HepG2 (cell line): ENCODE measurements at regions not wholly inside any gene's neighbourhood (a gene's known extent, or its start where the extent isn't known, plus 50 kb on each side); places are given as distances from the start of the nearest gene placed in this dataset.

Experiments
- GFI1 ChIP-seq: sonication (generic); formaldehyde crosslinking; IDR thresholded peaks from 2 replicates; pipeline ENCODE4 v1.5.0; 2020; ENCODE audit warnings: missing genetic modification reagents, mild to moderate bottlenecking, borderline replicate concordance
- NR2F6 ChIP-seq, 2 experiments: IDR thresholded peaks; 2 replicates each; pipeline ENCODE4 v1.6.1; 2016; ENCODE audit warnings: antibody characterized with exemption in 1 of 2, mild to moderate bottlenecking in 1 of 2
- PBX2 ChIP-seq: IDR thresholded peaks from 2 replicates; pipeline ENCODE4 v1.6.1; 2016; ENCODE audit warnings: control low read depth
- PHF8 ChIP-seq: sonication (generic); formaldehyde crosslinking; IDR thresholded peaks from 2 replicates; pipeline ENCODE4 v1.5.0; 2020; ENCODE audit warnings: missing genetic modification reagents
- TAF15 ChIP-seq: fragments of 200-400 bp; formaldehyde crosslinking; IDR thresholded peaks from one replicate; pipeline ENCODE4 v1.6.1; 2018; ENCODE audit warnings: mild to moderate bottlenecking, low read depth, low read length; ENCODE audit not compliant: poor library complexity, severe bottlenecking
- THRA ChIP-seq: sonication (generic); formaldehyde crosslinking; IDR thresholded peaks from 2 replicates; pipeline ENCODE4 v1.4.0; 2020; ENCODE audit warnings: missing genetic modification reagents, borderline replicate concordance
- ZFP36 ChIP-seq: fragments of 150-350 bp; IDR thresholded peaks from 2 replicates; pipeline ENCODE4 v1.6.1; 2018; ENCODE audit warnings: borderline replicate concordance, low read length, low read depth; ENCODE audit not compliant: partially characterized antibody
- ZNF639 ChIP-seq: conservative IDR thresholded peaks from 2 replicates; pipeline ENCODE4 v1.6.1; 2018; ENCODE audit warnings: missing genetic modification reagents
- TF ChIP-seq, protein P1 (sequence below): sonication (generic); formaldehyde crosslinking; IDR thresholded peaks from 2 replicates; pipeline ENCODE4 v1.5.0; 2020; ENCODE audit warnings: mild to moderate bottlenecking, missing genetic modification reagents, moderate library complexity
- TF ChIP-seq, protein P2 (sequence below): sonication (generic); formaldehyde crosslinking; IDR thresholded peaks from 2 replicates; pipeline ENCODE4 v1.9.0; 2021; ENCODE audit warnings: missing genetic modification reagents, borderline replicate concordance

- TF ChIP-seq ZNF639 (CRISPR knock-in tag), result no peak
- no peak for TF ChIP-seq ZFP36
- no peak for TF ChIP-seq PBX2 (CRISPR knock-in tag)
- TF ChIP-seq, protein P1, sequence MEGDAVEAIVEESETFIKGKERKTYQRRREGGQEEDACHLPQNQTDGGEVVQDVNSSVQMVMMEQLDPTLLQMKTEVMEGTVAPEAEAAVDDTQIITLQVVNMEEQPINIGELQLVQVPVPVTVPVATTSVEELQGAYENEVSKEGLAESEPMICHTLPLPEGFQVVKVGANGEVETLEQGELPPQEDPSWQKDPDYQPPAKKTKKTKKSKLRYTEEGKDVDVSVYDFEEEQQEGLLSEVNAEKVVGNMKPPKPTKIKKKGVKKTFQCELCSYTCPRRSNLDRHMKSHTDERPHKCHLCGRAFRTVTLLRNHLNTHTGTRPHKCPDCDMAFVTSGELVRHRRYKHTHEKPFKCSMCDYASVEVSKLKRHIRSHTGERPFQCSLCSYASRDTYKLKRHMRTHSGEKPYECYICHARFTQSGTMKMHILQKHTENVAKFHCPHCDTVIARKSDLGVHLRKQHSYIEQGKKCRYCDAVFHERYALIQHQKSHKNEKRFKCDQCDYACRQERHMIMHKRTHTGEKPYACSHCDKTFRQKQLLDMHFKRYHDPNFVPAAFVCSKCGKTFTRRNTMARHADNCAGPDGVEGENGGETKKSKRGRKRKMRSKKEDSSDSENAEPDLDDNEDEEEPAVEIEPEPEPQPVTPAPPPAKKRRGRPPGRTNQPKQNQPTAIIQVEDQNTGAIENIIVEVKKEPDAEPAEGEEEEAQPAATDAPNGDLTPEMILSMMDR (CRISPR knock-in tag), result no peak
- no peak for TF ChIP-seq NR2F6 (IDR thresholded peaks at IDR 0.05)
- TF ChIP-seq NR2F6 (CRISPR knock-in tag; IDR thresholded peaks at IDR 0.05), result no peak
- TF ChIP-seq GFI1, result no peak
- no peak for TF ChIP-seq TAF15
- no peak for TF ChIP-seq PHF8 (CRISPR knock-in tag)
- TF ChIP-seq, protein P2, sequence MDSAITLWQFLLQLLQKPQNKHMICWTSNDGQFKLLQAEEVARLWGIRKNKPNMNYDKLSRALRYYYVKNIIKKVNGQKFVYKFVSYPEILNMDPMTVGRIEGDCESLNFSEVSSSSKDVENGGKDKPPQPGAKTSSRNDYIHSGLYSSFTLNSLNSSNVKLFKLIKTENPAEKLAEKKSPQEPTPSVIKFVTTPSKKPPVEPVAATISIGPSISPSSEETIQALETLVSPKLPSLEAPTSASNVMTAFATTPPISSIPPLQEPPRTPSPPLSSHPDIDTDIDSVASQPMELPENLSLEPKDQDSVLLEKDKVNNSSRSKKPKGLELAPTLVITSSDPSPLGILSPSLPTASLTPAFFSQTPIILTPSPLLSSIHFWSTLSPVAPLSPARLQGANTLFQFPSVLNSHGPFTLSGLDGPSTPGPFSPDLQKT (CRISPR knock-in tag), result no peak
- TF ChIP-seq THRA, result no peak
These were observed 264.0 kb upstream of the CHST9 start for GRCh38 chr18:27449104-27449503.
